DMS53 treated with DMSO at 0.1 percent for 48 hours (cell line): ENCODE measurements at regions not wholly inside any gene's neighbourhood (a gene's known extent, or its start where the extent isn't known, plus 50 kb on each side); places are given as distances from the start of the nearest gene placed in this dataset.
"Not testable (repeated sequence)": the region's sequence is repeated elsewhere in the genome, so short reads cannot be mapped to it uniquely, and the experiment has no call there.

Source experiments
- DNase-seq: peaks from one replicate; lab custom pipeline; 2025; ENCODE audit not compliant: unreplicated experiment; lab: John Stamatoyannopoulos, UW

DNA sequence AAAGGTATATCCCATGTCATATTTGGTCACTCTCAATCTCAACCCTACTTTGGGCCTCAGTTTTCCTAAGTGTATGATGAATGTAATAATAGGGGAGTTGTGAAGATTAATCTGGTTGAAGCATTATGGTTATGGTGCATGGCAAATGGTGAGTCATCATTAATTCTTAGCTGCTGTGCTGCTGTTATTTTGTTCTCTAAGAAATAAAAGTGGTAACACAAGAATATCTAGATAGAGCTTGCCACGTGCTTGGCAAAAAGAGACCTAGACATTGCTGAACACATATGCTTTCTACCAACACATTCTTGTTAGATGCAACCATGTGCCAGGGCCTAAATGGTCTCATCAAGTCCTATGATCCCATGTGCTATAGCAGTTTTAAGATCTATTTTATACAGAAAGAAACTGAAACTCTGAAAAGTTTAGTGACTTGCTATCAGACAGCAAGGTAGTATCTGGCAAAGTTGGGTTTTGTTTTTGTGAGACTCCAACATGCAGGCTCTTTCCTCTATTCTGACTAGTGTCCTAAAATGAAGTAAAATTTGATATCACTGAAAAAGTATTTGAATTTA, 699.9 kb upstream of the MEF2C start:
- DNase-seq = no peak

DNA sequence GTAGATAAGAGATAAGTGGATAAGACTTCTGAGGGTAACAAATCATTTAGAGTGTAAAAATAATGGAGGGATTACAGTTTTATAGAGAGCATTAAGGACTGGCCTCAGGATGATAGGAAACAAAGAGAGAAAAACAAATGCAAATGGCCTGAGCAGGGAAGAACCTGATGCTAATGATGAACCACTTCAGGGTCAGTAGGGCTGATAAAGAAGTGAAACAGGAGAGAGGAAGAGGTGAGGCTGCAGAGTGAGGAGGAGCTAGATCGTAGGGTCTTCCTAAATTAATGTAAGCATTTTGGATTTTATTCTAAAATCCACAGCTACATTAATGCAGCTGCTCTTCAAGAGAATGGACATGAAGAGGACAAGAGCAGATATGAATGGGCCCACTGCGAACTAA, 698.0 kb upstream of the MEF2C start:
- DNase-seq = no peak

DNA sequence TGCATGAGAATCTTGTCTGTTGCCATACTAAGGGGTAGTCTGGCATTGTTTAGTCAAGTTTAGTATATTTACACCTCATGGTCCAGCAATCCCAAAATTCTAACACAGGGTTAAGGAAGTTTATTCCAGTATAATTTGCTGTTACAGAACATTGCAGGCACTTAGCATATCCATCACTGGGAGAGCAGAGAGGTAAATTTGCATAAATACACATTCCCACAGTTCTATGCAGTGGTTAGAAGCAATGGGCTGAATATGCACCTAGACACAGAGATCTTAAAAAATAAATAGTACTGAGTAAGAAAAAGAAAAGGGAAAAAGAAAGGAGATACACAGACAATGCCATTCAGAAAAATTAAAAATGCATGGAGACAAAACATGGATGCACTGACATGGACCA, 692.3 kb upstream of the MEF2C start:
- no peak for DNase-seq

DNA sequence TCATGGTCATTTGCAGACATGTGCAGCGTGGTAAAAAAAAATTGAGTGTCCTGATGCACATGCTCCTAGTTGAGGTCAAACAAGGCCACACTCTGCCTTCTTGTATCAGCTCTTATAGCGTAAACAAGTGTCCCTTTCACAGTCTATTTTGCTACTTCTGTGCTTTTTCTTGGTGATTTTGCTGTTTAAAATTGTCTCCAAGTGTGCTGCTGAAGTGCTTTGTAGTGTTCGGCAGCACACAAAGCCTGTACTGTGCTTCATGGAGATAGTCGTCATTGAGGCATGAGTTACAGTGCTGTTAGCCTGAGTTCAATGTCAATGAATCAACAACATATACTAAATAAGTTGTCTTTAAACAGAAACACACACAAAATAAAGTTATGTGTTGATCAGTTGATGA, 690.4 kb upstream of the MEF2C start:
- no peak for DNase-seq

DNA sequence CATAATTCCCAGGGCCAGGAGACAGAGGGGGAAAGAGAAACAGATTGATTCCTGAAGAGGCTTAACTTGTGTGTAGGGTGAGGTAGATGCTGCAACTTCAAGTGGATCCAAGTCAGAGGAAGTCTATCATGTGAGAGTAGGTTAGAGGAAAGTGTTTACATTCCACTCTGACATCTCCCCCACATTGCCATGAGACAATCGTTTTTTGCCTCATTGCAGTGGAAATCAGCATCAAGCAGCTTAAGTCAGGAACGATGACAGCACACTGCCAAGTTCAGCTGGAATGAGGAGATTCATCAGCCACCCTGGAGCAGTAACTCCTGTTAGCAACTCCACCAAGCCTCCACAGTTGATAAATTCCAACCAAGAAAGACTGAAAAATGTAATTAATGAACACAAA, 689.7 kb upstream of the MEF2C start:
- DNase-seq = no peak

DNA sequence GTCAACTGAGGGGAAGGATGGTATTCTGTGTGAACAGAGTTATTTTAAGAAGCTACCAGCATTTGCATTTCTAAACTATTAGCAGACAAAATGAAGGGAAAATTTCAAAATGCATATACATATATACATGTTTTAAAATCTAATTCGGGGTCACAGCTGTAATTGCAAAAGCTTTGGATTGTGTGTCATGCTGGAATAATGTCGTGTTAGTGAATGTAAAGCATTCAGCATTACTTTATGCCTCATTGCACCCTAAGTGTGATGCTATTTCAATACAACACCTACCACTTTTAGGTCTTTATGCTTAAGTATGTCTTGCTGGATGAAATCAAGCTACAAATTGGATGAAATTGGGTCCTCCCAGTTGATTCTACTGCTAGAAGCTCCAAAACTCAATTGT, 687.6 kb upstream of the MEF2C start:
- DNase-seq = no peak

DNA sequence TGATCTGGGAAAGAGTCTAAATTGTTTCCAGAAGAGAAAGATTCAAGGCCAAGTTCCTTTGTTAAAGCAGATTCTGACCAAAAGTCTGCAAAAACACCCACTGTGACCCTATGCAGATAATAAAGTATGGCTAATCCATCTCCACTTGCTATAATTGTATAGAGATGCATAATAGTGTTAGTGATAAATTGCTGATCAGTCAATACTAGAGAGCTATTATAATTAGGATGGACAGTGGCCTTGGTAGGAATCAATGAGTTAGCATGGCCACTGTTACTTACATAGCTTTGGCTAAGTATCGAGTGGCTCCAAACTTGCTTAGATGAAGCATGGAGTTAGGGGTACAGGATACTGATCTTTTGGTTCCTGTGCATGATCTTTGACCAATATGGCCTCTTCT, 683.4 kb upstream of the MEF2C start:
- DNase-seq = no peak

DNA sequence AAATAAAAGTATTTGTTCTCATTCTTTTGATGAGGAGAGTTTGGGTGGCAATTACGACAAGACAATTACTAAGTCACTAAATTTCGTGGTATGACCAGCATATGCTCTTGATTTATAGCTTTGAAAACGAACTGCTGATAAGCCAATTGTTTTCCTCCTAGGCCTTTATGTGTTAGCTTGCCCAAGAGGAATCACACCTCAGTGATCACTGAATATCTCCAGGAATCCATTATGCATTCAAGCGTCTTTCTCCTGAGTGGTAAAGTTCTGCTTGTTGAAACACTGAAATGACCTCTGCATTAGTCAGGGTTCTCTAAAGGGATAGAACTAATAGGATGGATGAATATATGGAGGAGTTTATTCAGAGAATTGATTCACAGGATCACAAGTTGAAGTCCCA, 677.7 kb upstream of the MEF2C start:
- DNase-seq = peak; percentile 2

DNA sequence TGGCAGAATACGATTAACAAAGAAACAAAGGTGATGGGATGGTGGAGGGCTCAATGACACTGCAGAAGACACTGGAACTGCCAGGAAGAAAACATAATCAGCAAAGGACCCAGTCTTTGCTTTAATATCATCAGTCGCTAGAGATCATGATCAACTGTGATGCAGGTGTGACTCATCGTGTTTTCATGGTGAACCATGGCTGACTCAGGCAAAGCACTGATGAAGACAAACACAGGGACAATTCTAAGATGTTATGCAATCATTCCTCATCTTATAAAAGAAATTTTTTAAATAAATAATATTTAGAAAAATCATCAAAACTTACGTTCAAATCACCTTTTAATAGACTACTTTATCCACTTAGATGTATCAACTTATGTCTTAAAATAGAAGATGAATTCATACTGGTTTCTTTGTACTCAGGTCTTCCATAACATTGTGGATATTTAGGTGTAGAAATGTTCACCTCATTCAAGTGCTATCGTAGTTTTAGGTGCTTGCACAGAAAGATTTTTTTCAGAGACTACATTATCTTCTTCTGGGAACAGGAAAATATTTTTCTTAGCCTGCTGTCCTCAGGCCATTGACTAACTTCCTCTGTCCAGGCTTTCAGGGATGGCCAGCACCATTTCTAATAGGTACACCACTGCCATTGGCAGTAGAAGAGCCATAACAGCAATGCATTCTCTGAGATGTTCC, 673.4 kb upstream of the MEF2C start:
- peak; percentile 74 for DNase-seq

DNA sequence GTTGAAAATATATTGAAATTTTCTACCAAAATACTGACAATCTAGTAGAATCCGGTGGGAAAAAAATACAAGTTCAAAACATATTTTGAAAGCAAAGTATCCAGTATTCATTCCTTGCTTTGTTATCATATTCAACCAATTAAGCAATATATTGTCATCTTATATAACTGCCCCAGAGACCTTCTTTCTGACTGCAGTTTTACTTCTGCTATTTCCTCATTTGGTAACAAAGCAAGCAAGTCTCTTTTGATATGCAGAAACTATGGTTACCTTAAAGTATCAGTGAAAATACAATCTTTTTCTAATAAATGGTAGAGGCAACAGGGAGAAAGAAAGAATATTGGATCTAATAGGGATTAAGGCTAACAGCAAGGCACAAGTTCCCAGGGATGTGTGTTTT, 663.7 kb upstream of the MEF2C start:
- no peak for DNase-seq

DNA sequence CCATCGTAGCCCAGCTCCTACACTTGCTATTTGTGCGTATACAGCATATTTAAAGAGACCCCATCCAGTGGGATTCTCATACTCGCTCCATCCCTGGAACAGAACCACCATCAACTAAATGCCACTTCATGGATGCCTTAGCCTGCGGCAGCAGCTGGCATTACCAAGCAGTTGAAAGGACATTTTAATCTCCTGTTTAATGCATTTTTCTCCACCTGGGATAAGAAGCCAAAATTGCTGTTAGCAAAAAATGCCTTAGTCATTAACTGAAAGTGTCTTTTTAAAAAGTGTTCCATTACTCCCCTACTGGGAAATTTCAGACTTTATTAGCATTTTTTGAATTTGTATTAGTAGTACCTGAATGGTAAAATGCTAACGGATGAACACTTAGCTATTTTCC, 662.6 kb upstream of the MEF2C start:
- DNase-seq = no peak

DNA sequence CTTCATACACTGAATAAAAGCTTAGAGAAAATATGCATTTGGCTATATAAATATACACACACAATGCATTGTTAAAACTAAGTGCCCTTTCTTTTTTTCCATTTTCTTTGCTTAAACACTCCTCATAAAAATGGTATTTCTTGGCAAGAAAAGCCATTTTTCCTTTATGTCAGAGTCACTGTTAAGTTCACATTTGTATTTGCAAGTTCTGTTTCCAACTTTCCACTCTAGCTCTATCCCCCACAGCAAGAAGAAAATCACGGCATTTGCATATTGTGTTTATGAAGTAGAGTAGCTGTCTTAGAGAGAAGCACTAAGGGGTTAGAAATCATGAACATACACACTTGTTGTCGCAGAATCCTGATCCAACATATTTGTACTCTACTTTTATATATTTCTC, 662.1 kb upstream of the MEF2C start:
- no peak for DNase-seq

DNA sequence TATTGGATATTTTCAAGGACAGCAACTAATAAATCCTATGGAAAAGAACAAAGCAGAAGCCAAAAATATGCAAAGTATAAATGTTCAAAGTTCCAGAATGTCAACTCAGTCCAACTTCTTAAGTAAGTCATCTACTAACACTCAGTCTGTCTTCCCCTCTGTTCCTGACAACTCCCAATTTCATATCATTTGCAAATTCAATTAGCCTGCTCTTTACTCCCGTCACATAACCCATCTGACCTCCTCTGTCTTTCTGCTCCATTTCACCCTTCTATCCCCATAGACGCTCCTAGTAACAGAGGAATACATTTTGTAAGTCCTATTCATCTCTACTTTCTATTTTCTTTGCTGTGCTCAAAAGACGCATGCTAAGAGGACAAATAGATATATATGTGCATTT, 659.8 kb upstream of the MEF2C start:
- no peak for DNase-seq

DNA sequence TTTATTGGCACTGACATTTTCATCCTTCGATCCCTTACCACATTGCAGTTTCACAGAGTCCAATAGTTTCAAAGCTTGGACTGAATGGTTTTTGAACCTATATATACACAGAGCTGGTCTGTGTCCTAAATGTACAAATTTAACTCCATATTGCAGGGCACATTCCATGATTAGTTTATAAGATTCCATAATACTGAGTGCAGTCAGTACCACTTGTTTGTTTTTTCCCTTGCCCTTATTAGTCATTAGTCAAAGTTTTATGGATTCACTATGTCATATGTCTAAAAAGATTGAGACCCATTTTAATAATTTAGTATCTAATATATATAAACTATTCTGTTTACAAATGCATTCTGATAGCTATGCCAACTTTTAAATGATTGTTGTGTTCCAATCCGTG, 654.8 kb upstream of the MEF2C start:
- no peak for DNase-seq

DNA sequence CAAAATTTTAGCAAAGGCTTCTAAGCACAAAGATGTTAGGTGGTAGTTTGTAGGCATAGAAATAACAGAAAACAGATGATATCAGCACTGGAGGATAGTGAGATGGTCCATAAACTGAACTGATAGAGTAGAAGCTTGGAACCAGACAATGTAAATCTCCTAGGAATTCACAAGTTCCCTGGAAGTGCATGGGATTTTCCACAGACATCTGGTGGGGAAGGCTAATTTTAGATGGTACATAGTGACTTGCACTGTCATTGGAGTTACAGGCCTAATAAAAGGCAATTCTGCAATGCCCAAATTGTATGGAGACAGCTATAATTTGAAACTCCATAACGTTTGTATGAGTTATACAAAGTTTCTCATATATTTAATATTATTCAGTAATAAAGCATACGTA, 653.0 kb upstream of the MEF2C start:
- DNase-seq = no peak

DNA sequence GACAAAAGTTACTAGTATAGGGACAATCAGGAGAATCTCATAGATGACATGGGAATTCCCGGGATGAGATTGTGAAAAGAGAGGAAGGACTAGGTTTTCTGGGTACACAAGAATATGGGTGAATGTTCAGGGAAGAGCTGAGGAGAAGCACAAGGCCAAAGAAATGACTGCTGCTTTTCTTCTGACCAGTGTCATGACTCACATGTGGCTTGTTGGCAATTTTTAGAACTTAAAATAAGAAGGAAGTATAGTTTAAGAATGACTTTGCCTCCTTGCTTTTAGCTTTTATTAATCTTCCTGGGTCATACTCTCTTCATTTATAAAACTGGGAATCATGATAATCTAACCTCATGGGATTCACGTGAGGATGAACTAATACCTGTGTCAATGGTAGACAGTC, 652.4 kb upstream of the MEF2C start:
- no peak for DNase-seq

DNA sequence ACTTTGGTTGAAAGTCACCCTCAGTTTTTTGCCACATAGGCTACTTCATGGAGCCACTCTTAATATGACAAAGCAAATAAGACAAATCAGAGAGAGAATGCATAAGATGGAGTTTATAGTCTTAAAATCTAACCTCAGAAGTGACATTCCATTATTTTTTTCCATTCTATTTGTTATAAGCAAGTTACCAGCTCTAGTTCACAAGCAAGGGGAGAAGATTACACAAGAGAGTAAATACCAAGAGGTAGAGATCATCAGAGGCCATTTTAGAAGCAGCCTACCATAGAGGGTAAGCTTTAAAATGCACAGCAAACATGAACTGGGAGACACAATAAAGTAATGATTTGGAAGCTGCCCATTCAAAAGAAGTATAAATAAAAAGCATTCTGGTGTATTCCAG, 651.3 kb upstream of the MEF2C start:
- DNase-seq = no peak

DNA sequence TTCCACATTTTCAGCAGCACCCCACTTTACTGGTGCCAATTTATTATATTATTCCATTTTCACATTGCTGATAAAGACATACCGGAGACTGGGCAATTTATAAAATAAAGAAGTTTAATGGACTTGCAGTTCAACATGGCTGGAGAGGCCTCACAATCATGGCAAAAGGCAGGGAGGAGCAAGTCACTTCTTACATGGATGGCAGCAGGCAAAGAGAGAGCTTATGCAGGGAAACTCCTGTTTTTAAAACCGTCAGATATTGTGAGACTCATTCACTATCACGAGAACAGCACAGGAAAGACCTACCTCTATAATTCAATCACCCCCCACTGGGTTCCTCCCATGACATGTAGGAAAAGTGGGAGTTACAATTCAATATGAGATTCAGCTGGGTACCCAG, 641.8 kb upstream of the MEF2C start:
- no peak for DNase-seq

DNA sequence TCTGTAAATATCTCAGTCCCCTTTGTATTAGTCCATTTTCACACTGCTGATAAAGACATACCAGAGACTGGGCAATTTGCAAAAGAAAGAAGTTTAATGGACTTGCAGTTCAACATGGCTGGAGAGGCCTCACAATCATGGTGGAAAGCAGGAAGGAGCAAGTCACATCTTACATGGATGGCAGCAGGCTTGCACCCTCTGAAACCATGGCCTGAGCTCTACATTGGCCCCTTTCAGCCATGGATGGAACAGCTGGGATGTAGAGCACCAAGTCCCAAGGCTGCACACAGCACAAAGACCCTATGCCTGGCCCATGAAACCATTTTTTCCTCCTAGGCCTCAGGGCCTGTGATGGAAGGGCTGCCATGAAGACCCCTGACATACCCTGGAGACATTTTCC, 640.9 kb upstream of the MEF2C start:
- DNase-seq = not testable (repeated sequence)

DNA sequence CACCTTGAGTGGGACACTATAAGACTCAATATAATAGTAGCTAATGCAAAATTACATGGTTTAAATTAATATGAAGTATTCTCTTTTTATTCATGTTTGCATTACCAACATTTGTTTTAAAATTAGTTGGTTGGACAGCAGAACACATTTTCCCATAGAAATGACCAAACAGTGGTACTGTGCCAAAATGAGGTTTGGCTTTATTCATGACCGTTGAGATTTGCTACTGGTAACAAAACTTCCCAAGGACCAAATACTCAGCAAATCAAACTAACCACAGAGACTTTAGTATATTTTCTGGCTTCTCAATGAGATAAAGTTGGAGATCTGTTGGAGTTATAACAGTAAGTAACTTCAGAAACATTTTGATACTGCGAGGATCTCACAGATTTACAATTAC, 637.8 kb upstream of the MEF2C start:
- no peak for DNase-seq

DNA sequence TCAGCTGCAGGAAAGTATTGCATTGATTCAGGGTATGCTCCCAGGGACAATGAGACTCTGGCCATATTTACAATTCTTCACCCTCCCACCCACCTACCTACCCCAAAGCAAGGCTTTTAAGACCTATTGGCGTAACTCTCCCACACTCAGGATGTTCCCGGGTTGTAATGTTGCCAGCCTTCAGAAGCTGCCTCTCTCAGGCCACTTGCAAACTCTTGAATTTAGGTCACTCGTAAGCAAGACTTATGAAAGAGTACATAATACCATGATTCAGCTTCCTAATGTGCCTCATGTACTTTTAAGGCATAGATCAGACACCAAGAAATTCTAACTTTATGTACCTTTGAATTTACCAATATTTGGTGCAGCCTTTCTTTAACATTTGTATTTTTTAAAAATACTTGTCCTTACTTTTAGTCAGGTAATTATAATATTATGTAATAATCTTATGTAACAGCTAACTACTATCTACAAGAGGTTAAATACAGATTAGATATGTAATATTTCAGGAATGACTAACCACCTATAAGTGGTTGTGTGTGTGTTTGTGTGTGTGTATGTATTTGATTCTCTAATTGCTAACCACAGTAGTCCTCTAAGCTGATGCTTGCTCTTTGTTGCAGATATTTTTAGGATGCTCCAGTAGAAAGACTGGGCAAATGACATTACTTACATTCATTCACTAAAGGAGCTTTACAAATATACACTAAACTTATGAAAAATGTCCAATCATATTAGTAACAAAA, 630.5 kb upstream of the MEF2C start:
- no peak for DNase-seq

DNA sequence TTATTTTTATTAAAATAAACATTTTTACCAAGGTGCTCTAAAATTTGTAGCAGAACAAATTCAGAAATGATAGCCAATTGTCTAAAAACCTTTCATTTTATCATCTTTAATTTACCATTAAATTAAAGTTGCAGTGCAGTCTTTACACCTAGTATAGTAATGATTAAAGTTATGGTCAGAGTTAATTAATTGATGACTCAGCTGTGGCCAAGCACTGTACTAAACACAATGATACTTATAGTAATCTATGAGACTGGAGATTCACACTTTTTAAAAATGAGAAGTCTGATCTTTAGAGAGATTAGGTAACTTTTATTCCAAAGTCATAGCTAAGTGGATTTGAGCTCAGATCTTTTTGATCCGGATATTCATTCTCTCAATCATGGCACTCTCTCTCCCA, 621.1 kb upstream of the MEF2C start:
- DNase-seq = no peak

DNA sequence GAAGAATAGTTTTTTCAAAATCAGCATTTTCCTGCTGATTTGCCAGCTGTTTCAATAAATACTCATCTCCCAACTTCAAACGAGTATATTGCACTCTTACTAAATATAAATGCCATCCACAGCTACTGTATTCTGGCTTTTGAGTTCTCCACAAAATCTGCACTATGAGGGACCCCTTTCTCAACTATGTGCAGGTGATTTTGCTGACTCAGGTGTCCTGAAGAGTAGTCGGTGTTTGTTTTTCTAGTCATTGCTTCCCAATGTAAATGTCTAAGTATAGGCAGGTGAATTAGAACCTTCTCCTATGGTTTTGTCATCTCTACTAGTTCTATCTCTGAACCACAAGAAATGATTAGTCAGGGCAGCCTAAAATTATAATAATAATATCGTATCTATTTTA, 616.8 kb upstream of the MEF2C start:
- peak; percentile 5 for DNase-seq
